ENCODE measurements at regions not wholly inside any gene's neighbourhood (a gene's known extent, or its start where the extent isn't known, plus 50 kb on each side); places are given as distances from the start of the nearest gene placed in this dataset.
"Not testable (repeated sequence)": the region's sequence is repeated elsewhere in the genome, so short reads cannot be mapped to it uniquely, and the experiment has no call there.

- DNase-seq: no peak
Measured at GRCh38 chr1:70674941-70675685, 264.0 kb downstream of the CTH start.

- no peak for DNase-seq
Measured at GRCh38 chr1:70675737-70676156, 264.7 kb downstream of the CTH start.

- peak; percentile 35 to 43 for DNase-seq
Measured at GRCh38 chr1:70685300-70686286, 274.5 kb downstream of the CTH start.

- no peak for DNase-seq
Measured at GRCh38 chr1:70688580-70688979, 277.5 kb downstream of the CTH start.

GRCh38 chr1:70706381-70707037 lies 295.4 kb downstream of the CTH start:
- no peak for DNase-seq

- DNase-seq: no peak
Measured at GRCh38 chr1:70707214-70707613, 296.1 kb downstream of the CTH start.

- DNase-seq: no peak
Measured at GRCh38 chr1:70714149-70714548, 303.1 kb downstream of the CTH start.

- no peak for DNase-seq
Measured at GRCh38 chr1:70717211-70717610, 306.1 kb downstream of the CTH start.

- no peak for DNase-seq
Measured at GRCh38 chr1:70717656-70718055, 306.6 kb downstream of the CTH start.

- DNase-seq: no peak
Measured at GRCh38 chr1:70718086-70718630, 307.1 kb downstream of the CTH start.

- DNase-seq: no peak
Measured at GRCh38 chr1:70719154-70719553, 308.1 kb downstream of the CTH start.

GRCh38 chr1:70720109-70720508 lies 309.0 kb downstream of the CTH start:
- no peak for DNase-seq

GRCh38 chr1:70720521-70720920 lies 309.5 kb downstream of the CTH start:
- DNase-seq: no peak

GRCh38 chr1:70727886-70728489 lies 316.9 kb downstream of the CTH start:
- no peak for DNase-seq

- not testable (repeated sequence) for DNase-seq
Measured at GRCh38 chr1:70736518-70736917, 311.1 kb downstream of the PTGER3 start.

- no peak for DNase-seq
Measured at GRCh38 chr1:70737125-70737524, 310.5 kb downstream of the PTGER3 start.

GRCh38 chr1:70738624-70739023 lies 309.0 kb downstream of the PTGER3 start:
- DNase-seq: no peak

- DNase-seq: no peak
Measured at GRCh38 chr1:70745199-70745598, 302.4 kb downstream of the PTGER3 start.

GRCh38 chr1:70746062-70746461 lies 301.6 kb downstream of the PTGER3 start:
- DNase-seq: not testable (repeated sequence)

- DNase-seq: not testable (repeated sequence)
Measured at GRCh38 chr1:70747123-70747522, 300.5 kb downstream of the PTGER3 start.

GRCh38 chr1:70751676-70752287 lies 295.8 kb downstream of the PTGER3 start:
- DNase-seq: not testable (repeated sequence)

GRCh38 chr1:70754701-70755100 lies 292.9 kb downstream of the PTGER3 start:
- no peak for DNase-seq
